NCI-H774 (cell line): ENCODE measurements at regions not wholly inside any gene's neighbourhood (a gene's known extent, or its start where the extent isn't known, plus 50 kb on each side); places are given as distances from the start of the nearest gene placed in this dataset.
"Not testable (repeated sequence)": the region's sequence is repeated elsewhere in the genome, so short reads cannot be mapped to it uniquely, and the experiment has no call there.

Experiments used
- DNase-seq: peaks from one replicate; lab custom pipeline; 2025; lab: John Stamatoyannopoulos, UW

DNA sequence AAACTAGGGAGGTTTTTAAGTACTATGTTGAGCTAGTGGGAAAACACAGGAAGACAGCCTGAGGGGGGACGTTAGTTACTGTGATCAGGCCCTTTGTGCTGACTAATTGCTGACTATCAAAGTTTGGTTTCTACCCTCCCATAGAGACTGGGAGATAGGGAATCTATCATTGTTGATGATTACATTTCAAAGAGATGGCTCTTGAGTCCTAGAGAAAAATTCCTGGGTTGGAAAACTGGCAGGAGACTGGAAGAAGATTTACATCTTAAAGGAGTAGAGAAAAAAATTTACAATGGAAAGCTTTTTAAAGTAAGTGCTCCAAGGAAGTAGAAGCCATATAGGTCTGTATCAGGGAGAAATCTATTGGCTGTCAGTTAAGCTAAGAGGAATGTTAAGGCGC is 522.0 kb upstream of the KLHL1 start:
- DNase-seq: no peak

DNA sequence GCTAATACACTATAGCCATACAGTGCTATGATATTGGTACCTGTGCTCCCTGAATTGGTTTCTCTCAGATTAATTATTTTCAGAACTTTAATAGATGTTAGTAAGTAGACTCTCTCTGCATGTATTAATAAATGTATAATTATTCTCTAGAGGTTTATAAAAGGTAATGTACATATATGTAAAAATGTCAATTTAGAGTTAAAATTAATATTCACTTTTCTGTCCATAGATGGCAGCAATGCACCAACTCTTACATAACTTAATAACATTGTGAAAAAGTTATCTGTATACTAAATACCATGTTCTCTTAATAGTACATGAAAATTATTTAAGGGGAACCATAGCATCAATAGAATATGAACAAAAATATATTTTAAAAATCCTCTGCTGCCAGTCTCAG is 515.0 kb upstream of the KLHL1 start:
- DNase-seq: no peak

DNA sequence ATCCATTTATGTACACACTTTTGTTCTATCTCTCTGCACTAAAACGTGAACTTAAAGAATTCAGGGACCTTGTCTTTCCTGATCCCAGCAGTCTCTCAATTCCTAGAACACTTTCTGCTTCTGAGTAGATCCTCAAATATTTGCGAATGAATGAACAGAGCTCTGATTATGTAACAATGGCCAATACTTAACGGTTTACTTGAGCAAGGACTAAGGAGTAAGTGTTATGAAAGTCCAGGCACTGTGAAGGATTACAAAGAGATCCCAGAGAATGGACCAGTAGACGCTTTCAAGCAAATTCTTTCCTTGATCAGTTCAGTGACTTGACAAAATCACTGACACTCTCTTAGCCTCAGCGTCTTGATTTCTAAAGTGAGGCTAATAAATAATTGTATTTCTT is 514.5 kb upstream of the KLHL1 start:
- no peak for DNase-seq

DNA sequence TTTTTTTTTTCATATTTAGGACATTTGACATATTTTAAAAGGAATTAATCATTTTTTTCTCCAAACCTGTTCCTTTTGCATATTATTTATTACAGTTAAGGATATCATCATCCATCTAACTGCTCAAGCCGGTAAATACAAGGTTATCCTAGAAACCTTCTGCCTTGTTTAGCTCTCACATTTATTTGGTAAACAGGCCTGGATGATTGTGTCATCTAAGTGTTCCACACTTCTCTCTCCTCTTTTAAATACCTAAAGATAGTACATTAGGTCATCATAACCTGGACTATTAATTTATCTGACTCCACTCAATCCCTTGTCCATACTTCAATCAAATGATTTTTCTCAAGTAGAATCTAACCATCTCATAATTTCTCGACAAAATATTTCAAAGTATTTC is 511.7 kb upstream of the KLHL1 start:
- no peak for DNase-seq

DNA sequence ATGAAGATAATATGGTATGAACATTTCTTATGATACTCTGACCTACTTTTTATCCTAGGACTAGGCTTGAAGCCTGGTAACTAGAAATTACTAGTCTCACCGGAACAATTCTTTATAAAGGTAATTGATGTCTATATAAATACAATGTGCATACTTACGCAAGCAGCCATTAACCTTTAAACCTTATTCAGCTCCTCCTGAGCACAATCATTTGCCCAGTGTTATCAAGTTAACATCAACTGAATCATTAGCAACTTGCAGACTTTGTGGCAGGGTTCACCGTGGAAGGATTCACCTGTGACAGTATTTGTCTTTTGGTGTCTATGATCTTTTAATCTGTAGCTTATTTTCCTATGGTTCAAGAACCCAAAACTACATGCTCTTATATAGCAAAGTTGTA is 508.6 kb upstream of the KLHL1 start:
- DNase-seq: no peak

DNA sequence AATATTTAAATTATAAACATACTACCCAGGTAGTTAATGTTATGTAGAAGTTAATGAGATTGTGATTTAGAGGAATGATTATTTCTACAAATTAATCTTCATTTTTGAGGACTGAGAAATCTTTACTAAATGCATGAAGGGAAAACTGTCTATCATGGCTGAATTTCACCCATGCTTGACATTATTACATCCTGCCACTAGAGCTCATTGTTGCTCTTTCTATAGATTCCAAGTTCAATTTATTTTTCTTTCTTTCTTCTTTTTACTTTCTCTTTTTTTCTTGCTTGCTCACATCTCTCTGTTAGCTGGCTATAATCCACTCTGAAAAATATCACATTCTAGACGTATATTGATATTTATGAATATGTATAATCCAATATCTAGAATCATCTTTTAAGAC is 505.0 kb upstream of the KLHL1 start:
- no peak for DNase-seq

DNA sequence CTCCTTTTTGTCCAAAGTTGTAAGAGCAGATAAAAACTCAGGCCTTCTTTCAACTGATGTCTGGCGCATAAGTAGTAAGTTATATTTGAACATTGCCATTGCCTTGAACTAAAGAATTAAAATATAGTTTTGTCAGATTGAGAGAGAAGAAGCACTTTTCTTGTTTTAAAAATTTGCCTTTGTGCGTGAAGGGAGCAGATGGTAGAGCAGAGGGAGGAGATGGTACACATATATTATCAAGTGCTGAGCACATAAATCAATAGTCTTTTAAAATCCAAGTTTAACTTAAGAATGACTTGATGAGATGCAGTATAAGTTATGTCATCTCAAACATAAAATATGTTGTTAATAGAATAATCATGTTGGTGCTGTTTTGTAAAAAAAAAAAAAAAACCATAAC is 504.6 kb upstream of the KLHL1 start:
- no peak for DNase-seq

DNA sequence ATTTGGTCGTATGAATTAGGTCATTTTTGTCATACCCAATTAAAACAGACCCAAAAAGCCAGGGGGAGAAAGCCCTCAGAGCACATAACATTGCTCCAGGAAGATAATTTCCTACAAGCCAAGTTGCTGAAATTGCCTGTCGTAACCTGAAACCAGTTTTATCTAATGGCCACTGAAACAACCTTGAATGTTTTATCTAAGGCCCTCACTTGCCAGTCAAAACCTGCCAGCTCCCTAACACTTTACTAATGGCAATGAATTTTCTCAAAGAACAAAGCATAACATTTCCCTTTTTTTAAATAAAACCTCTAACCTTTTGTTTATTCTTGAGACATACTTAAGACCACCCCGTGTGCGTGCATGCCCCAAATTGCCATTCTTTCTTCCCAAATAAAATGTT is 496.2 kb upstream of the KLHL1 start:
- no peak for DNase-seq

DNA sequence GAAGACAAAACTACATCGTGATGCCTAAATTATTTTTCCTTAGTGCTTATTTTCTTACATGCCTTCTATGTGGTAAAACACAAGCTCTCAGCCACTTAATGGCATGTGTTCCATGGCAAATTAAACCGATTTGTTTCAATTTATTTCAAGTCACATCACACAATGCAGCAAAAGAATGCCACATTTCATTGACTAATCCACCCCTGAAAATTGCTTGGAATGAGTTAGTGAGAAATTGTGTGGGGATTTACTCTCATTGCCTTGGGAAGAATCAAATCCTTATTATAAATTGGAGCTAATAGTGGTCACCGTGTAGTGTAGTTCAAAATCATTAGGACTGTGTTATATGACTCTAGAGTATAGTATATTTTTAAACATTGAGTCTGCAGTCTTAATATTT is 485.5 kb upstream of the KLHL1 start:
- DNase-seq: no peak

DNA sequence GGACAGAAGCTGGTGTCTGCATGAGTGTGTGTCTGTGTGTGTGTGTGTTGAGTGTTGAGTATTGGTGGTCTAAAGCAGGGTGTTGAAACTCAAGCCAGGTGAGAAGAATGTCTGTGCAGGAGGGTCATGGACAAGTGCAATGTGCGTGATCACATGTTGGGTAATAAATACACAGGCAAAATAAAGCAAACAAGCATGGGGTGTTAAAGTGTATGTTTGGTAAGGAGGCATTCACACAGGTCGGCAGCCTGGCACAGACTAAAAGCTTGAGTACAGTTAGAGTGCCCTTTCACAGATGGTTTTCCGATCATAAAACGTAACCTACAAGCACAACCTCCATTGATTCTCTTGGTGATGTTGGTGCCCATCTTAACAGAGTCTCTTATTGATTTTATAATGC is 476.9 kb upstream of the KLHL1 start:
- DNase-seq: no peak

DNA sequence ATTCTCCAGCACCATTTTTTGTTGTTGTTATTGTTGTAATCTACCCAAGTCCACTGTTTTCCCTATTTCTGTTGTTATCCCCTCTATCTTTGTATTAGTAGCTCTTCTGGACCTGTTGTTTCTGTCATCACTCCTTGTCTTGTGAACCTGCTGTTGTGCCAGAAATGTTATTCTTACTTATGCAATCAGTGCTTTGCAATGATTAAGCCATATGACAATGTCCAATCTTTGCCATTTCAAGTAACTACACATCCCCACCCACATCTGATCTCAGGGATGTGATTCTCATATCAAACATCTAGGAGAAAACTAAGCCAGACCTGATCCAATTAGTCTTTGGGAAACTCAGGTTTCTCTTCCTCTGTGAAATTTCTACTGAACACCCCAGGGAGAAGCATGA is 472.6 kb upstream of the KLHL1 start:
- DNase-seq: no peak

DNA sequence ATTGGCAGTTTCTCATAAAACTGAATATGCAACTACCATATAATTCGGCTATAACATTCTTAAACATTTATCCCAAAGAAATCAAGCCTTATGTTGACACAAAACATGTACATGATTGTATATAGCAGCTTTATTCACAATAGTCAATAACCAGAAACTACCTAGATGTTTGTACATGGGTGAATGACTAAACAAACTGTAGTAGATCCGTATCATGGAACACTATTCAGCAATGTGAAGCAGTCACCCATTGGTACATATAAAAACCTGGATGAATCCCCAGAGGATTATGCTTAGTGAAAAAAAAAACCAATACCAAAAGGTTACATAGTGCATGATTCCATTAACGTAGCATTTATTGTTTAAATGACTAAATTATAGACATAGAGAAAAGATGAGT is 471.7 kb upstream of the KLHL1 start:
- DNase-seq: no peak

DNA sequence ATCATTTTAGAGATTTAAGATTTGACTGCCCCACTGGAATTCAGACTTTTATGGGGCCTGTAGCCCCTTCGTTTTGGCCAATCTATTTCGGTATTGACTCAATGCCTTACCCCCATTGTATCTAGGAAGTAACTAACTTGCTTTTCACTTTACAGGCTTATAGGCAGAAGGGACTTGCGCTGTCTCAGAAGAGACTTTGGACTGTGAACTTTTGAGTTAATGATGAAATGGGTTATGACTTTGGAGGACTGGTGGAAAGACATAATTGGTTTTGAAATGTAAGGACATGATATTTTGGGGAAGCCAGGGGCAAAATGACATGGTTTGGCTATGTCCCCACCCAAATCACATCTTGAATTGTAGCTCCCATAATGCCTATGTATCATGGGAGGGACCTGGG is 463.0 kb upstream of the KLHL1 start:
- DNase-seq: no peak

DNA sequence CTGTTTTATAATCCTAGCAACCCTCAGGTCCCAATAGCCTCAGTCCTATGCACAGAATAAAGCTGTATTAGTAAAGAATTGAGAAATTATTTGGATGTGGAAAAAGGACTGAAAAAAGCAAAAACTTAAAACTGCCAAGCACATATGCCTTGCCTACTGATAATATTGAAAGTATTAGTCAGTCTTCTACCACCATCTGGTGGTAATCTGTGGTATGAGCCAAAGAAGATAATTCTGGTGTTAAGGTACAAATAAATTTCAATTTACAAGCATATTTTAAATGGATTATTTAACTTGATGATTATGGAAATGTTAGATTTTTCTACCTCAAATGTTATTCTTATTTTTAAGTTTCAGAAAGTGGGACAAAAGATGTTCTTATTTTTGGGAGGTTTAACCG is 460.3 kb upstream of the KLHL1 start:
- DNase-seq: no peak

DNA sequence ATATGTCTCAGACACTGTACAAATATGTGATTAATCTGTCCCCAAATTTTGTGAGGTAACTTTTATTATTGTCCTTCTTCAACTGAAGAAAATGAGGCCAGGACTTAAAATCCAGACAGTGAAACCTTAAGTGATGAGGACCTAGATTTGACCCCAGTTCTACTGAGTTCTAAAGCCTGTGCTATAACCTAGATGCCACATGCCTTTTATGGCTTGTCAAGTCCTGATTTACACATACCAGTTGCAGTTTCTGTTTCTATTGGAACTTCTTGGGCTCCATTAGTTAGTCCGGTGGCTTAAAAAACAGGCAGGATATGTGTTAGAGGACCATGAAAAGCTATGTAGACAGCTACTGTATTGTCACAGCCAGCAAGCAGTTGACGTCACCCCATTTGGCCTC is 436.5 kb upstream of the KLHL1 start:
- DNase-seq: no peak

DNA sequence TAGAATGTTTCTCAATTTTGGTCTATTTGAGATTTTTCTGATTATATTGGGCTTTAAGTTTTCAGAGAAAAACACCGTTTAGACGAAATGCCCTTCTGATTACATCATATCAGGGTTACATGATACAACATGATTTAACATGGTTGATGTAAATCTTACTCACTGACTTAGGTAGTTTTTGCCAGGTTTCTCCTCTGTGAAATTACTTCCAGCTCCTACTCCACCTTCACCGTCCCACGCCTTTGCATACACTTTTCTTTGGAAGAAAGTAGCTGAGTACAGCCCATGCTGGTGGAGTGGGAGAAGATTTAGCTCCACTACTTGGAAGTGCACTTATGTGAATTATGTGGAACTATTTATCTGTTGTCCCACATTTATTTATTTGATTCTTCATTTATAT is 433.2 kb upstream of the KLHL1 start:
- no peak for DNase-seq

DNA sequence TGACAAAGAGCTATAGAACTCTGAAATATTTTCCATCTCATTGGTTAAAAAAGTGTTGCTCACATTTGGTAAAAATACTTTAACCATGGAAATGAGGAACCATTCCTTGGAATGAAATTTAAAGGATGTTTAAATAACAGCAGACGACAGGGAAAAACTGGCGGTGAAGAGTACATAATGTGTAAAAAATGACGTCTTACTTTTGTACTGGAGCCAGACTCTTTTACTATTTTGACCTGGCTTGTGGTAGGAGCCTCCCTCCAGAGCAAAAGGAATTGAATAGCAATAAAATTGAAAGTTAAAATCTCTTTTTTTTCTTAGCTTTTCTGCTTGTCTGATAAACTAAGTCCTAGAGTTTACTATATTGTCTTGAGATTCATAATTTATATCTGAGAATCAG is 426.2 kb upstream of the KLHL1 start:
- no peak for DNase-seq

DNA sequence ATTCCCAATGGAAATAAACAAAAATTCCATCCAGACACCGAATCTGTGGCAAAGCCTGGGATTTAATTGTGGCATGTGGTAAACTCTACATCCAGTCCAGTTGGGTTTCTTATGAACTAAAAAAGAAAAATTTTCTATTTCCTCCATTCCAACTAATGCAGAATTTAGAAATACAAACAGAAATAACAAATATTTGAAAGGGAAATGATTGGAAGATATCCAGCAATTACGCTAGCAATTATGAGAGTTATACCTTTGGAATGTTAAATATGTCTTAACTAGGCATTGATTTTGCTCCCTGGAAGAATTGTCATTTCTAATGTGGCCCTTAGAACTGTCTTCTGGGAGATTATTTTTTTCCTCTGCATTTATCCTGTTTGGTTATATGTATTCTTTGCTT is 421.4 kb upstream of the KLHL1 start:
- DNase-seq: no peak

DNA sequence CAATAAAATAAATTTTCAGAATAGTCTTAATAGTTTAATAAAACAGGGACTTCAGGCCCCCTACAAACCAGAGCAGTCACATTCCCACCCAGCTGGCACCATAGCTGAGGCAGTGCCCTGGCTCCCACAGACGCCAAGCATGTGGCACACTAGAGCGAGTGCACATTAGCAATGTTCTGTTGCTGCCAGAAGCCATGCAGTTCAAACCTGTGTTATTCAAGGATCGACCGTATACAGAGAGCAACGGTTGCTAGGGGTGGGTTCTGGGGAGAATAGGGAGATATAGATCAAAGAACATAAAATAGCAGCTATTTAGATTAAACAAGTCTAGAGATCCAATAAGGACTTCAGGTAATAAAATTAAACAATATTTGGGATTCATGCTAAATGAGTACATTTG is 419.3 kb upstream of the KLHL1 start:
- no peak for DNase-seq

DNA sequence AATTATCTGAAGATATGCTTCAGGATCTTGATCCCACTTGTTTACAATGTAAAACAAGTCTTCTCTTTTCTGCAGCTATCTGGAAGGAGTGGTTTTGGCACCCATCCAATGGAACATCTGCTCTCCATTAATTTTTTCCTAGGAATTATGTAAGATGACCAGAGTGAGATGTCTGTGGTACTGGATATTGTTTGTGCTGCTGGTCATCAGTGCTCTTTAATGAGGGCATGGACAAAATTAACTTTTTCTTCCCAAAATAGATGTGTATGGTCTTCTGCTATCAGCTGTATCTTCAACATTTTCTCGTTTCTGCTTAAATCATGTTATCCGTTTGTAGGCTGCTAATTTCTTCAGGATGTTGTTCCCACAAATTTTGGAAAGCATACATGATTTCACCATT is 415.4 kb upstream of the KLHL1 start:
- DNase-seq: no peak

DNA sequence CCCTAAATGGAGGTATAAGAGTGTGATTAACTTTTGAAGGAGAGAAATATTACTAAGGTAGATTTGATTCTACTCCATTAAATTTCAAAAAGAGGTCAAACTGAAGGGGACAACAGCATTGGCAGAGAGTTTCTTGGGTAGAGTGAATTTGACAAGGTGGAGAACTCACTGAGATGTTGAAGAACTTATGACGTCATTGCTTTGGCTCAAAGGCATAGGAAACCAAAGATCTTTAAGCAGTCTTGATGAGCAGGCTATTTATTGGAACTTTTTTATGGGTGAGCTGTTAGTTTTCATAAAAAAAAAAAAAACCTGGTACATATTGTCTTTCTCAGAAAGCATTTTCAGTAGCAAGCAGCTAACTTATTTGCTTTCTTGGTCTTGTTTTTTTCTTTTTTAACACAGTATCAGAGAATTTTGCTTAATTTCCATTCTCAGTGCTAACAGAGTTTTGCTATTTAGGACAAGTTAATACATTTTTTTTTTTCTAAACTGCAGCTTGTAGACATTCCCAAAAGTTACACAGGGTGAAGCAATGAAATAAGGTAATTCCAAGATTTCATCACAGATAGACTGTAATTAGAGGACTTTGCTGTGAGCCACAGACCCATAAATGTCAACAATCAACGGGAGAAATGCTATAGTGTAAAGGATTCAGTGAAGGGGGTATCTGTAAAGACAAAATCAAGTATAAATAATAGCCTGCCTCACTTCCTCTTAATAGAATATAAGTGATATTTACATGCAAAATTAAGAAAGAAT is 412.2 kb upstream of the KLHL1 start:
- no peak for DNase-seq

DNA sequence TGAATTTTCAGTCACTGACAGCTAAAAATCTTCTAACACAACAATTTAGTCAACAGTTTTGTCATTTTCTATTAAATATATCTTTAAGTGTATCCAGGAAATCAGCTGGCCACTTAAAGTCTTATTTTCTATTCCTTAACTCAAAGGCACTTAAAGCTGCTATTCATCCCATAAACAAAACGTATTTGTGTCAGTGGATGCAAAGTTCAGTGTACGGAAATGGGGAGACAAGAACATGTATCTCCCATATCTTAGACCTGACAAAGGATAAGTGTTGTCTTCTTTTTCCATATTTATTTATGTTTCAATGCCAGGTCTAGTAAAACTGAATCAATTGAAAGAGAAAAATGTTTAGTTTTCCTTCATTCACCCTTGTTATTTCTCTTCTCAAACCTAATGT is 409.8 kb upstream of the KLHL1 start:
- DNase-seq: no peak

DNA sequence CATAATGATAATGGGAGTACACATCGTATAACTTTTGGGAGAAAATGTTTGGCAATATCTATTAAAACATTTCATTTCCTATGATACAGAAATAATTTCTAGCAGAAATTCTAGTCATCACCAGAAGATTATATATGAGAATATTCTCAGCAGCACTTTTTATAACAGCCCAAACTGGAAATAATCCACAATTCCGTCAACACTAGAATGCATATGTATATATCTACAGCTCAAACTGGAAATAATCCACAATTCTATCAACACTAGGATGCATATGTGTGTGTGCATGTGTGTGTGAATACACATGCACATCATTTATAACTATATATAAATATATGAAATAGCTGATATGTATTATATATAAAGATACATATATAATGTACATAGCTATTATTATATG is 408.0 kb upstream of the KLHL1 start:
- no peak for DNase-seq

DNA sequence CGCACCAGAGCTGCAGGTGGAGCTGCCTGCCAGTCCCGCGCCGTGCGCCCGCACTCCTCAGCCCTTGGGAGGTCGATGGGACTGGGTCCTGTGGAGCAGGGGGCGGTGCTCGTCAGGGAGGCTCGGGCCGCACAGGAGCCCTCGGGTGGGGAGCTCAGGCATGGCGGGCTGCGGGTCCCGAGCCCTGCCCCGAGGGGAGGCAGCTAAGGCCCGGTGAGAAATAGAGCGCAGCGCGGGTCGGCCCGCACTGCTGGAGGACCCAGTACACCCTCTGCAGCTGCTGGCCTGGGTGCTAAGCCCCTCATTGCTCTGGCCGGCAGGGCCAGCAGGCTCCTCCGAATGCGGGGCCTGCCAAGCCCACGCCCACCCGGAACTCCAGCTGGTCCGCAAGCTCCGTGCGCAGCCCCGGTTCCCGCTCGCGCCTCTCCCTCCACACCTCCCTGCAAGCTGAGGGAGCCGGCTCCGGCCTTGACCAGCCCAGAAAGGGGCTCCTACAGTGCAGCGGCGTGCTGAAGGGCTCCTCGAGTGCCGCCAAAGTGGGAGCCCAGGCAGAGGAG is 403.7 kb upstream of the KLHL1 start:
- not testable (repeated sequence) for DNase-seq
